Vagina (tissue), 2 donors: ENCODE measurements at regions not wholly inside any gene's neighbourhood (a gene's known extent, or its start where the extent isn't known, plus 50 kb on each side); places are given as distances from the start of the nearest gene placed in this dataset.

Experiments used
- DNase-seq, 2 donors: peaks; one replicate each; pipeline ENCODE4 v3.0.0-alpha.2; 2017; ENCODE audit errors: extremely low spot score in 2 of 2
- H3K27ac ChIP-seq: fragments of 200-600 bp; sonication (generic); one replicate; pipeline ENCODE4 v1.5.1; 2019
- H3K27me3 ChIP-seq: fragments of 200-600 bp; sonication (generic); one replicate; pipeline ENCODE4 v1.5.1; 2019
- H3K36me3 ChIP-seq, 2 donors: fragments of 200-600 bp; sonication (generic); one replicate each; pipeline ENCODE4 v1.5.1; 2017 to 2019
- H3K4me1 ChIP-seq: fragments of 200-600 bp; sonication (generic); one replicate; pipeline ENCODE4 v1.5.1; 2019
- H3K4me3 ChIP-seq, 2 donors: fragments of 200-600 bp; sonication (generic); 1 replicate in 1 of 2; 2 replicates in 1 of 2; pipeline ENCODE4 v1.5.1; 2016 to 2019
- H3K9me3 ChIP-seq: fragments of 200-600 bp; sonication (generic); one replicate; pipeline ENCODE4 v1.5.1; 2019
- POLR2A ChIP-seq, 2 donors: fragments of 450-650 bp; IDR thresholded peaks; one replicate each; pipeline ENCODE4 v1.6.1; 2017; ENCODE audit warnings: antibody characterized with exemption in 2 of 2, mild to moderate bottlenecking in 2 of 2, moderate library complexity in 2 of 2
- POLR2AphosphoS5 ChIP-seq, 2 donors: sonication (generic); formaldehyde crosslinking; IDR thresholded peaks; one replicate each; pipeline ENCODE4 v1.9.0; 2017; ENCODE audit warnings: antibody characterized with exemption in 2 of 2, mild to moderate bottlenecking in 2 of 2, low read depth in 1 of 2; ENCODE audit not compliant: insufficient read depth in 1 of 2
- intact Hi-C: fragments of 100-400 bp; cut with DNase I; formaldehyde crosslinking; loops from one replicate; pipeline ENCODE4 v1.15.1; 2023
- TF ChIP-seq, protein P1 (sequence below), 3 experiments: fragments of 450-650 bp in 2 of 3; fragments of 200-600 bp in 1 of 3; sonication (generic) in 1 of 3; IDR thresholded peaks; one replicate each; pipeline ENCODE4 v1.5.1; 2017 to 2019; ENCODE audit warnings: antibody characterized with exemption in 3 of 3, mild to moderate bottlenecking in 2 of 3, moderate library complexity in 2 of 3

DNA sequence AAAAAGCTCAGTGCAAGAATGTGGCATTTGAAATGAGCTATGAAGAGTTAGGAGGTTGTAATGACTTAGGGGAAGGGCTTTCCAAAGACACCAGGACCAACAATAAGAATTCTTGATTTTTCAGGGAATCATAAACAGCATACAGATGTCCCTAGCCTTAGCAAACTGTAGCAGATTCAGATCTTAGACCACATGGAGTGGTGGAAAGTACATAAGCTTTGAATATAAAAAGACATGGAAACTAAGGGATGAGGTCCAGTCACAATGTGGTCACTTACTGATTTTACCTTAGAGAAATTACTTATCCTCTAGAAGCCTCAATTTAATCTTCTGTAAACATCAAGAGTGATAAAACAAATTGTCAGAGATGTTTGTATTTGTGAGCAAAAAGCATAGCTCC, 186.6 kb downstream of the DUSP6 start:
- Histone ChIP-seq H3K9me3 (no peaks in the 10 kb centered on the region), H3K4me3 (no peak overlapping the region), H3K4me1 (peaks cover 30% of the 10 kb centered on the region), H3K36me3 (no peaks in the 10 kb centered on the region), H3K27me3 (no peaks in the 10 kb centered on the region), H3K27ac (no peak overlapping the region)
- no peak for DNase-seq
- TF ChIP-seq POLR2A (IDR thresholded peaks at IDR 0.05) (no peak), POLR2AphosphoS5 (IDR thresholded peaks at IDR 0.05; ENCODE audit: insufficient read depth in 1 of 2, low read depth in 1 of 2) (no peak)
- TF ChIP-seq, protein P1, sequence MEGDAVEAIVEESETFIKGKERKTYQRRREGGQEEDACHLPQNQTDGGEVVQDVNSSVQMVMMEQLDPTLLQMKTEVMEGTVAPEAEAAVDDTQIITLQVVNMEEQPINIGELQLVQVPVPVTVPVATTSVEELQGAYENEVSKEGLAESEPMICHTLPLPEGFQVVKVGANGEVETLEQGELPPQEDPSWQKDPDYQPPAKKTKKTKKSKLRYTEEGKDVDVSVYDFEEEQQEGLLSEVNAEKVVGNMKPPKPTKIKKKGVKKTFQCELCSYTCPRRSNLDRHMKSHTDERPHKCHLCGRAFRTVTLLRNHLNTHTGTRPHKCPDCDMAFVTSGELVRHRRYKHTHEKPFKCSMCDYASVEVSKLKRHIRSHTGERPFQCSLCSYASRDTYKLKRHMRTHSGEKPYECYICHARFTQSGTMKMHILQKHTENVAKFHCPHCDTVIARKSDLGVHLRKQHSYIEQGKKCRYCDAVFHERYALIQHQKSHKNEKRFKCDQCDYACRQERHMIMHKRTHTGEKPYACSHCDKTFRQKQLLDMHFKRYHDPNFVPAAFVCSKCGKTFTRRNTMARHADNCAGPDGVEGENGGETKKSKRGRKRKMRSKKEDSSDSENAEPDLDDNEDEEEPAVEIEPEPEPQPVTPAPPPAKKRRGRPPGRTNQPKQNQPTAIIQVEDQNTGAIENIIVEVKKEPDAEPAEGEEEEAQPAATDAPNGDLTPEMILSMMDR (IDR thresholded peaks at IDR 0.05): no peak
- intact Hi-C loops: no loop called here

DNA sequence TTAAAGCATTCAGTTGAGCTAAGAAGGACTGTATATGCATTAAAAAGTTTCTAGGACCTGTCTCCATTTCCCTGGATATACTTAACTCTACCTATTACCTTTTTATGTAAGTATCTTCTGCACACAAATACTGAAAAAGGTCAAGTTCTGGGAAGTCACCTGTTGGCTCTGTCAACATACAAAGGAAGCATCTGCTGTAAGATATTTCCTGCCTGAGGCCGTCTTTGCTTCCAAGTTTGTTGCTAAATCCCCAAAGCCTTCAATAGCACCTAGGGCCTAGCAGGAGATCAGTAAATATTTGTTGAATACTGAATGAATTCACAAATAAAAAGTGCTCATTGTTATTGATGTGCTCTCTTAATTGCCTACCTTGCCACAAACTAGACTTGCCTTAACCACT, 188.4 kb downstream of the DUSP6 start:
- intact Hi-C loops: no loop called here

DNA sequence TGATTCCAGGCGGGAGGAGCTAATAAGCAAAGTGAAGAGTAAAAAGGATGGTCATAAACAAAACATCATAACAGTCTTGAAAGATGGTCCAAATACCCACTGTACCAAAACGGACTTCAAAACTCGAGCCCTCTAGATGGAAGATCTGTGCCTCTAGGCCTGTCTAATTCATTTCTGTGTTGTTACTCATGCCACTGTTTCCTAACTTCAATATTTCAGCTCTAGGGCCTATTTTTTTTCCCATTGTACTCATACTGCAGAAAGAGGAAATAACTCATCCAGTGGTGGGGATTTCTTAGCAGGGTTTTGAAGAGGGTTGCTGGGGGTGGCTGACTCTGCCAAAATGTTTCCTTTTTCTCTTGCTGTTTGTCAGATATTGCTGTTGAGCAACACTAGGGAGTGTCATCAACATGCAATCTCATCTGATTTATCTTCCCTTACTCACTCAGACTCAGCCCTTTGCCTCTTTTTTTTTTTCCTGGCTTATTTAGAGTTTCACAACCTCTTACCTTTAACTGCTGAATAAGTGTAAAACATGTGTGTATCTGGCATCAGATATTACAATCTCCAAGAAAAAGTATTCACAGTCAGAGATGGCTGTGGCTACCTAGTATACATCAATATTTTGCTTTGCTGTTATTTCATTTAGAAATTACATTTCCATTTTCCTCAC, 189.6 kb downstream of the DUSP6 start:
- Histone ChIP-seq H3K4me1 (peaks cover 38% of the 10 kb centered on the region), H3K27me3 (no peaks in the 10 kb centered on the region), H3K9me3 (no peaks in the 10 kb centered on the region), H3K4me3 (no peak overlapping the region), H3K27ac (peak overlapping the region; percentile 66), H3K36me3 (no peaks in the 10 kb centered on the region)
- DNase-seq: peak in 1 of 2 donors; percentile 93
- intact Hi-C loops: no loop called here
- TF ChIP-seq POLR2A (IDR thresholded peaks at IDR 0.05) (no peak), POLR2AphosphoS5 (IDR thresholded peaks at IDR 0.05; ENCODE audit: insufficient read depth in 1 of 2, low read depth in 1 of 2) (peak in 1 of 2 donors; percentile 96)

More for the DNA sequence above, 188.4 kb downstream of the DUSP6 start:
- peaks cover 38% of the 10 kb centered on the region for H3K4me1 ChIP-seq
- H3K27ac ChIP-seq: no peak overlapping the region
- H3K9me3 ChIP-seq: no peaks in the 10 kb centered on the region
- no peak overlapping the region for H3K4me3 ChIP-seq
- H3K36me3 ChIP-seq: no peaks in the 10 kb centered on the region
- no peak for DNase-seq
- no peak for TF ChIP-seq POLR2A (IDR thresholded peaks at IDR 0.05)
- no peak for TF ChIP-seq POLR2AphosphoS5 (IDR thresholded peaks at IDR 0.05; ENCODE audit: insufficient read depth in 1 of 2, low read depth in 1 of 2)
- TF ChIP-seq, protein P1 (IDR thresholded peaks at IDR 0.05): no peak
- no peaks in the 10 kb centered on the region for H3K27me3 ChIP-seq

DNA sequence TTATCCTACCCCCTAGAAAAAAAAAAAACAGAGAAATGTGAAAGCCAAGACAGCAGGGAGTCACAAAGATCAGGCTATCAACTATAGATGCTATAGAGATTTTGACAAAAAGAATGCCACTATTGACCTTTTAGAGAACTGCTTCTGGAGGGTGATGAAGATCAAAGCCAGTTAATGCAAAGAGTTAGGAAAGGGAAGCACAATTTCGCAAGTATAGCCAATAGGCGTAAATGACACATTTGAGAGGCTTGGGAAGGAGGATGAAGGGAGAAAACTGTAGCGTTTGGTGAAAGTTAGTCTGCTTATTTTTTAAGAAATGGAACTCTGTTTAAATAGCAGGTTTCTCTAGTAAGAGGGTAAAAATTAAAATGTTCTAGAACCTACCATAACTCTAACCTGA, 190.7 kb downstream of the DUSP6 start:
- no peak for DNase-seq
- intact Hi-C loops: no loop called here
- TF ChIP-seq POLR2A (IDR thresholded peaks at IDR 0.05): no peak
- TF ChIP-seq, protein P1 (IDR thresholded peaks at IDR 0.05): no peak
- Histone ChIP-seq H3K27ac (no peak overlapping the region), H3K36me3 (no peaks in the 10 kb centered on the region), H3K4me1 (peaks cover 45% of the 10 kb centered on the region), H3K9me3 (no peaks in the 10 kb centered on the region), H3K4me3 (no peak overlapping the region), H3K27me3 (no peaks in the 10 kb centered on the region)

DNA sequence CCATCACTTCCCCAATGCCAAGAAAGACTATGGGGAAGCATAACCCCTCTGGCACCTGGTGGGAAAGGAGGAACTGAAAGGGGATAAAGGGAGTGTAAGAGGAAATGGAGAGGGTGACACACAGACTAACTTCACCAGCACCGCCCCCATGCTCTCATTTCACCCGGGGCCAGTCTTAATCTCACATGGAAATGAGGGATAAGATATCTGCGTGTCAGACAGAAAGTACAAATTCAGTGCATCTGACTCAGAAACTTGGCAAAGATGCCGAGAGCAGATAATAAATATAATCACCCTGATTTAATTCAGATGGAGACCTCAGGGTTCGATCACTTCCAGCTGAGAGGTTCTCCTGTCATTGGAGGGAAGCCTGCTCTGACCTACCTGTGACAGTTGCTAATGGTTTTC, 191.6 kb downstream of the DUSP6 start:
- H3K4me1 ChIP-seq: peaks cover 45% of the 10 kb centered on the region
- no peaks in the 10 kb centered on the region for H3K27me3 ChIP-seq
- H3K4me3 ChIP-seq: no peak overlapping the region
- no peaks in the 10 kb centered on the region for H3K9me3 ChIP-seq
- intact Hi-C loops: no loop called here
- no peak for TF ChIP-seq POLR2AphosphoS5 (IDR thresholded peaks at IDR 0.05; ENCODE audit: insufficient read depth in 1 of 2, low read depth in 1 of 2)
- no peak for TF ChIP-seq POLR2A (IDR thresholded peaks at IDR 0.05)
- TF ChIP-seq, protein P1 (IDR thresholded peaks at IDR 0.05): no peak
- no peak for DNase-seq
- no peak overlapping the region for H3K27ac ChIP-seq
- no peaks in the 10 kb centered on the region for H3K36me3 ChIP-seq
